OCI-LY1 (cell line): ENCODE measurements at regions not wholly inside any gene's neighbourhood (a gene's known extent, or its start where the extent isn't known, plus 50 kb on each side); places are given as distances from the start of the nearest gene placed in this dataset.

Experiments
- EZH2 ChIP-seq: fragments of 200-600 bp; sonication (generic), shearing (Covaris generic); IDR thresholded peaks from 2 replicates; pipeline ENCODE4 v1.8.0; 2017; ENCODE audit warnings: borderline replicate concordance, mixed run types, mild to moderate bottlenecking, antibody characterized with exemption, low read length, moderate library complexity, mixed read lengths
- TF ChIP-seq, protein P1 (sequence below): fragments of 200-600 bp; sonication (generic), shearing (Covaris generic); IDR thresholded peaks from 2 replicates; pipeline ENCODE4 v1.5.1; 2017; ENCODE audit warnings: mild to moderate bottlenecking, antibody characterized with exemption, low read length, moderate library complexity, mixed read lengths

- TF ChIP-seq, protein P1, sequence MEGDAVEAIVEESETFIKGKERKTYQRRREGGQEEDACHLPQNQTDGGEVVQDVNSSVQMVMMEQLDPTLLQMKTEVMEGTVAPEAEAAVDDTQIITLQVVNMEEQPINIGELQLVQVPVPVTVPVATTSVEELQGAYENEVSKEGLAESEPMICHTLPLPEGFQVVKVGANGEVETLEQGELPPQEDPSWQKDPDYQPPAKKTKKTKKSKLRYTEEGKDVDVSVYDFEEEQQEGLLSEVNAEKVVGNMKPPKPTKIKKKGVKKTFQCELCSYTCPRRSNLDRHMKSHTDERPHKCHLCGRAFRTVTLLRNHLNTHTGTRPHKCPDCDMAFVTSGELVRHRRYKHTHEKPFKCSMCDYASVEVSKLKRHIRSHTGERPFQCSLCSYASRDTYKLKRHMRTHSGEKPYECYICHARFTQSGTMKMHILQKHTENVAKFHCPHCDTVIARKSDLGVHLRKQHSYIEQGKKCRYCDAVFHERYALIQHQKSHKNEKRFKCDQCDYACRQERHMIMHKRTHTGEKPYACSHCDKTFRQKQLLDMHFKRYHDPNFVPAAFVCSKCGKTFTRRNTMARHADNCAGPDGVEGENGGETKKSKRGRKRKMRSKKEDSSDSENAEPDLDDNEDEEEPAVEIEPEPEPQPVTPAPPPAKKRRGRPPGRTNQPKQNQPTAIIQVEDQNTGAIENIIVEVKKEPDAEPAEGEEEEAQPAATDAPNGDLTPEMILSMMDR = no peak
- no peak for TF ChIP-seq EZH2
Measured at GRCh38 chr13:44074611-44075010, 194.9 kb downstream of the LACC1 start.
